Motor neuron (in vitro differentiated cells): ENCODE measurements at regions not wholly inside any gene's neighbourhood (a gene's known extent, or its start where the extent isn't known, plus 50 kb on each side); places are given as distances from the start of the nearest gene placed in this dataset.
"Not testable (repeated sequence)": the region's sequence is repeated elsewhere in the genome, so short reads cannot be mapped to it uniquely, and the experiment has no call there.

ENCODE experiments used
- ATAC-seq, 8 experiments: fragments of 200-7000 bp; cut with Tn5 transposase; replicated peaks in 6 of 8; 2 replicates each; pipeline ENCODE4 v1.8.0; 2021; ENCODE audit warnings: mild to moderate bottlenecking in 8 of 8, moderate library complexity in 8 of 8
- H3K27ac ChIP-seq, 2 donors: fragments of 250-450 bp; sonication (Bioruptor Pico); 2 replicates each; pipeline ENCODE4 v1.9.0; 2021; ENCODE audit warnings: antibody characterized with exemption in 2 of 2, mild to moderate bottlenecking in 2 of 2, moderate library complexity in 1 of 2
- H3K4me1 ChIP-seq, 2 donors: fragments of 250-450 bp; sonication (Bioruptor Pico); replicated peaks in 1 of 2; 2 replicates each; pipeline ENCODE4 v1.6.1; 2021; ENCODE audit warnings: antibody characterized with exemption in 2 of 2, mild to moderate bottlenecking in 2 of 2, moderate library complexity in 1 of 2
- H3K4me3 ChIP-seq, 5 donors: fragments of 250-450 bp; sonication (Bioruptor Pico); 2 replicates each; pipeline ENCODE4 v1.9.0; 2021; ENCODE audit warnings: antibody characterized with exemption in 5 of 5, mild to moderate bottlenecking in 5 of 5, moderate library complexity in 4 of 5
- WGBS, 10 experiments: fragments of 450-650 bp; shearing (Covaris generic); methylation state at CpG; one replicate each; pipeline ENCODE4 v1.0.0; 2022; 5-methylcytosine and 5-hydroxymethylcytosine counted together
- in situ Hi-C, 9 experiments: fragments of 400-800 bp; cut with MboI; loops; one replicate each; pipeline ENCODE4 v1.15.0; 2021; ENCODE audit warnings: low sequenced_read_pairs in 9 of 9, low pct_unique_long_range_greater_than_20kb in 2 of 9; ENCODE audit not compliant: unreplicated experiment in 9 of 9

- H3K27ac ChIP-seq, result peak overlapping the region; percentile 40 to 50
- peak overlapping the region; percentile 29 to 40 (median 32) for H3K4me3 ChIP-seq
- ATAC-seq, result peak in 3 of 8 experiments; percentile 26 to 33 (median 30)
- 0 to 78% (median 22%) methylated on average over 3 to 11 of the region's 16 CpGs; no CpG with 5 or more reads in 5 of the 10 experiments for whole genome bisulfite sequencing, 10 experiments
- in situ Hi-C loops, result no loop called here
- peaks cover 26 to 28% of the 10 kb centered on the region in 2 donors for H3K4me1 ChIP-seq
Observed at GRCh38 chr6:5850848-5851255, 155.9 kb downstream of the NRN1 start.

DNA sequence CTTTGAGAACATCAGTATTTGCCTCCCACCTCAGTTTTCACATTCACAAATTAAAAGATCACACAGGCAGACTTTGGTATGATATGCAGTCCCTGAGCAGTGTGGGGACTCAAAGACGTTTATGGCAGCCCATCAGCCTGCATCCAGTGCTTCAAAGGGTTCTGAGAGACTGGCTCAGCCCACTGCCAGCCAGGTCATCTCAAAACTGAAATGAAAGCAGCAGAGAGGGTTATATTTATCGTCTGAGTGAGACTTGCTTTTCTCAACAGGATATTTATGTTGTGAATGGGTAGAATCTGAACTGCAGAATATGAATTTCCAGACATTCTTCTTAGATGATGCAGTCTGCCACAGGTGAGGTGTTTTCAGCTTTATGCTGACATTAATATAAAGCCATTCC is 159.8 kb downstream of the NRN1 start:
- Histone ChIP-seq H3K27ac (no peak overlapping the region), H3K4me1 (peaks cover 10% of the 10 kb centered on the region in 2 donors), H3K4me3 (no peak overlapping the region)
- WGBS, 10 experiments, result 0 to 100% (median 40%) methylated on average over 1 to 2 of the region's 2 CpGs; no CpG with 5 or more reads in 4 of the 10 experiments
- ATAC-seq, result no peak
- in situ Hi-C loops, result no loop called here

- no peak for ATAC-seq
- H3K27ac ChIP-seq, result no peak overlapping the region
- H3K4me1 ChIP-seq, result peaks cover 4 to 5% of the 10 kb centered on the region in 2 donors
- 50 to 96% (median 90%) methylated on average over 1 to 6 of the region's 7 CpGs; no CpG with 5 or more reads in 3 of the 10 experiments for WGBS, 10 experiments
- no peak overlapping the region for H3K4me3 ChIP-seq
- in situ Hi-C loops, result no loop called here
Observed at GRCh38 chr6:5846335-5846734, 160.4 kb downstream of the NRN1 start.

DNA sequence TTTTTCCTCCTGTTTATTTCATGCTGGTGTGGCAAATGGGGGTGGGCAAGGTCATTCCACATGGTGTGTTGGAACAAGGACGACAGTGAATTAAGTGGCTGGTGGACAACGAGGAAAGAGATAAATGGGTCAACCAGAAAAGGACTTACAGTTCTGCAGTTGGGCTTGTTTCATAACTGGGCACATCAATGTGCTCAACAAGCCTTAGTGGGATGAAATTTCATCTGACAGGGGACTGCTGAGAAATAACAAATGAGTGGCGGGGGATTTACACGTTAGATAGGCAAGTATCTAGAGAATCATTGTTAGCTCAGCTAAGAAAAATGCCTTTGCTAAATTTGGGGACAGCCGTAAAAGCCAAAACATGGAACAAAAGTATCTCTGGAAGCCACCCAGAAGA is 163.6 kb downstream of the NRN1 start:
- Histone ChIP-seq H3K4me1 (peaks cover 8 to 10% of the 10 kb centered on the region in 2 donors), H3K27ac (no peak overlapping the region), H3K4me3 (no peak overlapping the region)
- in situ Hi-C loops, result no loop called here
- 47 to 100% (median 89%) methylated on average over 2 to 4 of the region's 5 CpGs; no CpG with 5 or more reads in 1 of the 10 experiments for WGBS, 10 experiments
- ATAC-seq, result no peak

- in situ Hi-C loops, result no loop called here
- WGBS, 10 experiments, result 49 to 100% (median 74%) methylated on average over 1 to 6 of the region's 8 CpGs; no CpG with 5 or more reads in 4 of the 10 experiments
- ATAC-seq, result peak in 7 of 8 experiments; percentile 74 to 99 (median 97)
- Histone ChIP-seq H3K27ac (peak overlapping the region; percentile 86), H3K4me3 (no peak overlapping the region), H3K4me1 (peaks cover 8 to 10% of the 10 kb centered on the region in 2 donors)
Observed at GRCh38 chr6:5840734-5841390, 165.9 kb downstream of the NRN1 start.

- no peak for ATAC-seq
- Histone ChIP-seq H3K4me3 (no peak overlapping the region), H3K4me1 (peaks cover 10 to 16% of the 10 kb centered on the region in 2 donors), H3K27ac (no peak overlapping the region)
- in situ Hi-C loops, result no loop called here
- WGBS, 10 experiments, result 19 to 100% (median 83%) methylated on average over 1 to 5 of the region's 8 CpGs
Observed at GRCh38 chr6:5838656-5839396, 167.9 kb downstream of the NRN1 start.

DNA sequence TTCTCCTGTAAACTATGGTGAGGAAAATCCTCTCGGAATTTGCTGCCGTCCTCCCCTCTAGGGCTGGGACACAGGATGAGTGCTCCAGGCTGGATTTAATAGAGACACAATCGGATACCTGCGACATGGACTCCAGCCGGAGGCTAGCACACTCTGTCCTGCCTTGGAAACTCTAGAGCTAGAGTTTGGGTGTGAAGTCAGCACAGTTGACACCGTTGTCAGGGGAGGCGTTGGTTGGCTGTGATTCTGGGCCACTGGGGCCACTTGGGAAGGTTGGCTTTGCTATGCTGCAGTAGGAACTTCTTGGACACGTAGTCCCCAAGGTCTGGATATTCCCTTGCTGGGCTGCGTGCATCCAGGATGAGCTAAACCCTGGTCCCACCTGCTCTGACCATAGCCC is 169.4 kb downstream of the NRN1 start:
- 55 to 100% (median 88%) methylated on average over 2 to 5 of the region's 9 CpGs; no CpG with 5 or more reads in 5 of the 10 experiments for WGBS, 10 experiments
- Histone ChIP-seq H3K4me3 (no peak overlapping the region), H3K4me1 (peaks cover 10 to 19% of the 10 kb centered on the region in 2 donors), H3K27ac (no peak overlapping the region)
- ATAC-seq, result no peak
- in situ Hi-C loops, result no loop called here

DNA sequence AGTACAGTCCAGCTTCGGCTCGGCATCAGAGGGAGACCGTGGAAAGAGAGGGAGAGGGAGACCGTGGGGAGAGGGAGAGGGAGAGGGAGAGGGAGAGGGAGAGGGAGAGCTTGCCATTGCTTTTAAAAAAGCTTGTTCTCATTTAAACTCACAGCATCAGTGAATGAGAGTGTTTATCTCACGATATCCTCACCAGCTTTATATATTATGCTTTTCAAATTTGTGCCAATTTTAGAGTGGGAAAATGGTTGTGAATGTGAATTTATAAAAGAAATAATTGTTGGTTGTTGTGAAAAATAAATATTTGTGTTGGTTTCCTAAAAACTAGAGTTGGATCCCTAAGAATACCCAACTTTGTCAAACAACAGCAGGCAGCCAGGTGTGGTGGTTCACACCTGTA is 170.1 kb downstream of the NRN1 start:
- peaks cover 10 to 19% of the 10 kb centered on the region in 2 donors for H3K4me1 ChIP-seq
- H3K4me3 ChIP-seq, H3K27ac ChIP-seq, ATAC-seq, in situ Hi-C loops: not testable (repeated sequence)
- 67 to 80% methylated on average over 1 of the region's 5 CpGs; no CpG with 5 or more reads in 8 of the 10 experiments for WGBS, 10 experiments

DNA sequence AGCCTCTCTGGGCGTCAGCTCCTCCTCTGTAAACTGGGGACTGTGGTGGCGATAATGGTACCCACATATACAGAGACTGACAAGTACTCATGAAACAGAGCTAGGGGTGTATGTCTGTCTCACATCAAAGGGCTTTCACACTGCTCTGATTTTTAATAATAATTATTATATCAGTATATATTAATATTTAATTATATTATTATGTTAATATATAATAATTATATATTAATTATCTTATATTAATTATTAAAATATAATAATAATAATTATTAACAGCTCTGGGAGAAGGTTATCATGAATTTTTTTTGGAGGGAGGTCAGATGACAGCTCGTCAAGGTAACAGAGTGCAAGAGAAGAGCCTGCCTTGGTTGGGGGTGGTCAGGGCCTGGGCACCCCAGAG is 173.6 kb downstream of the NRN1 start:
- in situ Hi-C loops, result no loop called here
- WGBS, 10 experiments, result 38 to 100% (median 100%) methylated on average over 1 to 2 of the region's 3 CpGs; no CpG with 5 or more reads in 5 of the 10 experiments
- peaks cover 8 to 26% of the 10 kb centered on the region in 2 donors for H3K4me1 ChIP-seq

DNA sequence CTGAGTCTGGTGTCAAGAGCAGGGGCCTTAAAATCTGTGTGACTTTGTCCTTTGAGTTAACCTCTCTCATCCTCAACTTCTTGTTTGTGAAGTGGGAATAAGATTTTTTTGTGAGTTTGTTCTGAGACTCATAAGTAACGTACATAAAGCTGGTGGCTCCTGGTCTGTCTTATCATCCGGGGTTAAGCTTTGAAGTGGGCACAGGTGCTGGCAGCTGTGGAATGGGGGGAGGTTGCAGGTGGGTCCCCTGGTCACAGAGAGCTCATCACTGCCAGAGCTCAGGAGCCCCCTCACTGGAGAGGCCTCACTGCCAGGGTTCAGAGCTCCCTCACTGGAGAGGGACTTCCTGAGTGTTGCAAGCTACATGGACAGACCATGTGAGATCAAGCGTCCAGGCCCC is 174.1 kb downstream of the NRN1 start:
- Histone ChIP-seq H3K27ac (no peak overlapping the region), H3K4me3 (no peak overlapping the region), H3K4me1 (peaks cover 13 to 31% of the 10 kb centered on the region in 2 donors)
- no peak for ATAC-seq
- WGBS, 10 experiments, result 60 to 100% (median 89%) methylated on average over 1 to 3 of the region's 3 CpGs; no CpG with 5 or more reads in 5 of the 10 experiments
- in situ Hi-C loops, result no loop called here

More for the DNA sequence above, 173.6 kb downstream of the NRN1 start:
- Histone ChIP-seq H3K4me3 (no peak overlapping the region), H3K27ac (no peak overlapping the region)
- ATAC-seq, result no peak

DNA sequence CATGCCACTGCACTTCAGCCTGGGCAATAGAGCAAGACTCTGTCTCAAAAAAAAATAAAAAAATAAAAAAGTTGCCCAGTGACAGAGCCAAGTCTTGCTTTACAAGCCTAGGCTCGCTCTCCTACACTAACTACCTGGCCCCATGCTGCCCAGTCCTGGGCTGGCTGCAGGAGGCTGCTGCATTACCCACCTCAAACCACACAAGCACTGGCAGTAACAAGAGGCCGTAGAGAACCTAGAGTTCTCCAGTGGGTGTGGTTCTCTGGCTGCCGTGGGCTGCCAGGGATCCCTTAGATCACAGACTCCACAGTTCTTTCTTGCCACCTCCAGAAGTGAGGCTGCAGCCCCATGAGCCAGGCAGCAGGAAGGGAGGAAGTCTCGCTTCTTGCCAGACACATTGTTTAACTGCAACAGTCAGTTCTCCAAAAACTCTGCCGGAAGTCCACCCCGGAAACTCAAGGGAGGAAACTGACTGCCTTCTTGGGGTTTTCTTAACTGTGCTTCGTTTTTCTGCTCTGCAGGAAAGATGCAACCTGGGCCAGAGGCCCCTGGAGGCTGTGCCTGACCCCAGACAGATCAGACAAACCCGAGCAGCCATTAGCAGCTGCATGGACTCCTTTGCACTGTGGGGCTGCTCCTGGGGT is 175.4 kb downstream of the NRN1 start:
- 0 to 100% (median 47%) methylated on average over 1 to 4 of the region's 8 CpGs; no CpG with 5 or more reads in 4 of the 10 experiments for WGBS, 10 experiments
- in situ Hi-C loops, H3K27ac ChIP-seq, H3K4me3 ChIP-seq, ATAC-seq: not testable (repeated sequence)
- H3K4me1 ChIP-seq, result peaks cover 16 to 42% of the 10 kb centered on the region in 2 donors

GRCh38 chr6:5828296-5828695 is 178.4 kb downstream of the NRN1 start:
- H3K4me1 ChIP-seq, result peaks cover 16 to 32% of the 10 kb centered on the region in 2 donors
- in situ Hi-C loops, result no loop called here
- H3K27ac ChIP-seq, result peak overlapping the region; percentile 71 to 74
- peak in 5 of 8 experiments; percentile 5 to 52 (median 11) for ATAC-seq
- WGBS, 10 experiments, result 0 to 83% (median 57%) methylated on average over 1 to 6 of the region's 11 CpGs; no CpG with 5 or more reads in 6 of the 10 experiments
- no peak overlapping the region for H3K4me3 ChIP-seq
